ENCODE measurements at regions not wholly inside any gene's neighbourhood (a gene's known extent, or its start where the extent isn't known, plus 50 kb on each side); places are given as distances from the start of the nearest gene placed in this dataset.
"Not testable (repeated sequence)": the region's sequence is repeated elsewhere in the genome, so short reads cannot be mapped to it uniquely, and the experiment has no call there.

GRCh38 chr3:161939918-161940620 is 443.5 kb downstream of the OTOL1 start:
- Histone ChIP-seq H3K9me3 (ENCODE audit: control insufficient read depth, low read depth, low read length) (no peaks in the 10 kb centered on the region), H3K36me3 (ENCODE audit: control insufficient read depth, low read depth, low read length) (no peaks in the 10 kb centered on the region), H3K27ac (ENCODE audit: low read length) (no peak overlapping the region), H3K4me3 (ENCODE audit: low read length) (no peak overlapping the region), H3K4me1 (ENCODE audit: control insufficient read depth, low read depth, low read length) (no peaks in the 10 kb centered on the region), H3K27me3 (ENCODE audit: control insufficient read depth, insufficient read depth, low read length) (no peaks in the 10 kb centered on the region), H3K9ac (ENCODE audit: low read length) (no peak overlapping the region)

- Histone ChIP-seq H3K4me1 (ENCODE audit: control insufficient read depth, low read depth, low read length) (no peaks in the 10 kb centered on the region), H3K36me3 (ENCODE audit: control insufficient read depth, low read depth, low read length) (no peaks in the 10 kb centered on the region), H3K9me3 (ENCODE audit: control insufficient read depth, low read depth, low read length) (no peaks in the 10 kb centered on the region), H3K4me3 (ENCODE audit: low read length) (no peak overlapping the region), H3K27me3 (ENCODE audit: control insufficient read depth, insufficient read depth, low read length) (no peaks in the 10 kb centered on the region), H3K27ac (ENCODE audit: low read length) (no peak overlapping the region), H3K9ac (ENCODE audit: low read length) (no peak overlapping the region)
These were observed 444.0 kb downstream of the OTOL1 start for GRCh38 chr3:161940621-161940965.

GRCh38 chr3:161941891-161942290 is 445.3 kb downstream of the OTOL1 start:
- no peak overlapping the region for H3K4me3 ChIP-seq (ENCODE audit: low read length)
- H3K9ac ChIP-seq (ENCODE audit: low read length): no peak overlapping the region
- no peaks in the 10 kb centered on the region for H3K27me3 ChIP-seq (ENCODE audit: control insufficient read depth, insufficient read depth, low read length)
- H3K9me3 ChIP-seq (ENCODE audit: control insufficient read depth, low read depth, low read length): no peaks in the 10 kb centered on the region
- no peaks in the 10 kb centered on the region for H3K36me3 ChIP-seq (ENCODE audit: control insufficient read depth, low read depth, low read length)
- no peak overlapping the region for H3K27ac ChIP-seq (ENCODE audit: low read length)
- H3K4me1 ChIP-seq (ENCODE audit: control insufficient read depth, low read depth, low read length): no peaks in the 10 kb centered on the region

- not testable (repeated sequence) for H3K9ac ChIP-seq (ENCODE audit: low read length); H3K27me3 ChIP-seq (ENCODE audit: control insufficient read depth, insufficient read depth, low read length); H3K4me1 ChIP-seq (ENCODE audit: control insufficient read depth, low read depth, low read length); H3K9me3 ChIP-seq (ENCODE audit: control insufficient read depth, low read depth, low read length); H3K27ac ChIP-seq (ENCODE audit: low read length); H3K36me3 ChIP-seq (ENCODE audit: control insufficient read depth, low read depth, low read length); H3K4me3 ChIP-seq (ENCODE audit: low read length)
These were observed 447.3 kb downstream of the OTOL1 start for GRCh38 chr3:161943801-161944345.

GRCh38 chr3:161946443-161946960 is 449.9 kb downstream of the OTOL1 start:
- no peaks in the 10 kb centered on the region for H3K36me3 ChIP-seq (ENCODE audit: control insufficient read depth, low read depth, low read length)
- no peaks in the 10 kb centered on the region for H3K27me3 ChIP-seq (ENCODE audit: control insufficient read depth, insufficient read depth, low read length)
- no peak overlapping the region for H3K9ac ChIP-seq (ENCODE audit: low read length)
- H3K4me1 ChIP-seq (ENCODE audit: control insufficient read depth, low read depth, low read length): no peaks in the 10 kb centered on the region
- no peak overlapping the region for H3K4me3 ChIP-seq (ENCODE audit: low read length)
- no peak overlapping the region for H3K27ac ChIP-seq (ENCODE audit: low read length)
- H3K9me3 ChIP-seq (ENCODE audit: control insufficient read depth, low read depth, low read length): no peaks in the 10 kb centered on the region

GRCh38 chr3:161950318-161950868 is 453.8 kb downstream of the OTOL1 start:
- no peaks in the 10 kb centered on the region for H3K36me3 ChIP-seq (ENCODE audit: control insufficient read depth, low read depth, low read length)
- H3K27ac ChIP-seq (ENCODE audit: low read length): no peak overlapping the region
- H3K27me3 ChIP-seq (ENCODE audit: control insufficient read depth, insufficient read depth, low read length): no peaks in the 10 kb centered on the region
- no peaks in the 10 kb centered on the region for H3K9me3 ChIP-seq (ENCODE audit: control insufficient read depth, low read depth, low read length)
- no peak overlapping the region for H3K9ac ChIP-seq (ENCODE audit: low read length)
- no peak overlapping the region for H3K4me3 ChIP-seq (ENCODE audit: low read length)
- H3K4me1 ChIP-seq (ENCODE audit: control insufficient read depth, low read depth, low read length): no peaks in the 10 kb centered on the region

- Histone ChIP-seq H3K27me3 (ENCODE audit: control insufficient read depth, insufficient read depth, low read length) (no peaks in the 10 kb centered on the region), H3K9me3 (ENCODE audit: control insufficient read depth, low read depth, low read length) (no peaks in the 10 kb centered on the region), H3K4me1 (ENCODE audit: control insufficient read depth, low read depth, low read length) (no peaks in the 10 kb centered on the region), H3K9ac (ENCODE audit: low read length) (no peak overlapping the region), H3K27ac (ENCODE audit: low read length) (no peak overlapping the region), H3K4me3 (ENCODE audit: low read length) (no peak overlapping the region), H3K36me3 (ENCODE audit: control insufficient read depth, low read depth, low read length) (no peaks in the 10 kb centered on the region)
These were observed 460.9 kb downstream of the OTOL1 start for GRCh38 chr3:161957467-161957866.

- no peak overlapping the region for H3K27ac ChIP-seq (ENCODE audit: low read length)
- no peaks in the 10 kb centered on the region for H3K27me3 ChIP-seq (ENCODE audit: control insufficient read depth, insufficient read depth, low read length)
- H3K9ac ChIP-seq (ENCODE audit: low read length): no peak overlapping the region
- no peaks in the 10 kb centered on the region for H3K4me1 ChIP-seq (ENCODE audit: control insufficient read depth, low read depth, low read length)
- peaks cover 6% of the 10 kb centered on the region for H3K9me3 ChIP-seq (ENCODE audit: control insufficient read depth, low read depth, low read length)
- H3K36me3 ChIP-seq (ENCODE audit: control insufficient read depth, low read depth, low read length): no peaks in the 10 kb centered on the region
- H3K4me3 ChIP-seq (ENCODE audit: low read length): no peak overlapping the region
These were observed 468.2 kb downstream of the OTOL1 start for GRCh38 chr3:161964857-161965256.

GRCh38 chr3:161969867-161970266 is 473.3 kb downstream of the OTOL1 start:
- H3K36me3 ChIP-seq (ENCODE audit: control insufficient read depth, low read depth, low read length): no peaks in the 10 kb centered on the region
- H3K9me3 ChIP-seq (ENCODE audit: control insufficient read depth, low read depth, low read length): no peaks in the 10 kb centered on the region
- no peak overlapping the region for H3K4me3 ChIP-seq (ENCODE audit: low read length)
- no peak overlapping the region for H3K27ac ChIP-seq (ENCODE audit: low read length)
- no peak overlapping the region for H3K9ac ChIP-seq (ENCODE audit: low read length)
- no peaks in the 10 kb centered on the region for H3K4me1 ChIP-seq (ENCODE audit: control insufficient read depth, low read depth, low read length)
- no peaks in the 10 kb centered on the region for H3K27me3 ChIP-seq (ENCODE audit: control insufficient read depth, insufficient read depth, low read length)

GRCh38 chr3:161975201-161975600 is 478.6 kb downstream of the OTOL1 start:
- Histone ChIP-seq H3K27me3 (ENCODE audit: control insufficient read depth, insufficient read depth, low read length) (no peaks in the 10 kb centered on the region), H3K4me1 (ENCODE audit: control insufficient read depth, low read depth, low read length) (no peaks in the 10 kb centered on the region), H3K4me3 (ENCODE audit: low read length) (no peak overlapping the region), H3K36me3 (ENCODE audit: control insufficient read depth, low read depth, low read length) (no peaks in the 10 kb centered on the region), H3K27ac (ENCODE audit: low read length) (no peak overlapping the region), H3K9me3 (ENCODE audit: control insufficient read depth, low read depth, low read length) (no peaks in the 10 kb centered on the region), H3K9ac (ENCODE audit: low read length) (no peak overlapping the region)

- Histone ChIP-seq H3K9me3 (ENCODE audit: control insufficient read depth, low read depth, low read length) (no peaks in the 10 kb centered on the region), H3K36me3 (ENCODE audit: control insufficient read depth, low read depth, low read length) (no peaks in the 10 kb centered on the region), H3K27me3 (ENCODE audit: control insufficient read depth, insufficient read depth, low read length) (no peaks in the 10 kb centered on the region), H3K27ac (ENCODE audit: low read length) (no peak overlapping the region), H3K4me1 (ENCODE audit: control insufficient read depth, low read depth, low read length) (no peaks in the 10 kb centered on the region), H3K9ac (ENCODE audit: low read length) (no peak overlapping the region), H3K4me3 (ENCODE audit: low read length) (no peak overlapping the region)
These were observed 480.5 kb downstream of the OTOL1 start for GRCh38 chr3:161977063-161977462.

GRCh38 chr3:161977850-161978249 is 481.2 kb downstream of the OTOL1 start:
- Histone ChIP-seq H3K36me3 (ENCODE audit: control insufficient read depth, low read depth, low read length) (no peaks in the 10 kb centered on the region), H3K4me3 (ENCODE audit: low read length) (no peak overlapping the region)

More at GRCh38 chr3:161977850-161978249, 481.2 kb downstream of the OTOL1 start:
- Histone ChIP-seq H3K9ac (ENCODE audit: low read length) (no peak overlapping the region), H3K27me3 (ENCODE audit: control insufficient read depth, insufficient read depth, low read length) (no peaks in the 10 kb centered on the region), H3K9me3 (ENCODE audit: control insufficient read depth, low read depth, low read length) (no peaks in the 10 kb centered on the region), H3K27ac (ENCODE audit: low read length) (no peak overlapping the region), H3K4me1 (ENCODE audit: control insufficient read depth, low read depth, low read length) (no peaks in the 10 kb centered on the region)

Measured in iPS-18a (cell line).